Hematopoietic multipotent progenitor cell (in vitro differentiated cells): ENCODE measurements at regions not wholly inside any gene's neighbourhood (a gene's known extent, or its start where the extent isn't known, plus 50 kb on each side); places are given as distances from the start of the nearest gene placed in this dataset.
"Not testable (repeated sequence)": the region's sequence is repeated elsewhere in the genome, so short reads cannot be mapped to it uniquely, and the experiment has no call there.

Experiments used
- DNase-seq, 3 donors: peaks; one replicate each; pipeline ENCODE4 v3.0.0-alpha.2; 2011 to 2015; ENCODE audit warnings: low read depth in 2 of 3, low spot score in 2 of 3

DNA sequence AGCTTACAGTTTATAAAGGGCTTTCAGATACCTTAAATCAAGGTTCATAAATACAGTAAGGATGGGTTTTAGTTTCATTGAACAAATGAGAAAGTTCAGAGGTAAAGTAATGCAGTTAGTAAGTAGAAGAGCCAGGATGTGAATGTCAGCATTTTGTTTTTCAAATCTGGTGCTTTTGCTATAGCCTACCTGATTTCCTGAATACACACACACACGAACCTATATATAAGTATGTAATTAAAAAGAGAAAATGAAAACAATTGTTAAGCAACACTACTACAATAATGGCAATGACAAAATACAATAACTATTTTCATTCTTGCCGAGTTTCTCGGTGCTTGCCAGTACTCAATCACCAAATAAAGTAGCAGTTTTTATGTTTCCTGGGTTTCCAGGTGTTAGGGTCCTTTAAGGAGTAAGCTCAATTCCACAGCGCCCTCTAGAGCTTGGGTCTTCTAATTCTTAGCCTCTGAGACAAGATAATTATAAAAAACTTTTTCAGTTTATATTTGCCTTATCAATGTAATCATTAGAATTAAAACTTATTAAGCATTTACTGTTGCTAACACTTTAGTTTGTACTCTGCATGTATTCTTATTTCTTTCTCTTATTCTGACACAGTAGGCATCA lies 512.9 kb upstream of the ACVR2A start:
- peak; percentile 5 to 16 (median 9) for DNase-seq

DNA sequence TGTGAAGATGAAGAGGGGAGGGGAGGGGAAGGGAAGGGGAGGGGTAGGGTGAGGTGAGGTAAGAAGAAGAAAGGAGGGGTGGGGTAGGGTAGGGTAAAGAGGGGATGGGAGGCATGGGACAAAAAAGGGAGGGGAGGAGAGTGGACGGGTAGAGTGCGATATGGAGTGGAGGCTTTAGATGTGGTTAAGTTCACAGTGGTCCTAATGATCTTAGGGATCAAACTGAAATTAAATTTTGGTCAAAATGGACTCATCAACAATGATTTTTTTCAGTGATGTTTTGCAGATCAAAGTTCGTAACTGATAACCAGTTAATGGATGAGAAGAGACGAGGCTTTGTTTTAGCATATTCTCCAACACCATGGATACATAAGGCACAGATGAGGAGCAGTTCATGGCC lies 513.9 kb upstream of the ACVR2A start:
- DNase-seq = no peak

GRCh38 chr2:147327613-147328012 lies 517.2 kb upstream of the ACVR2A start:
- peak in 2 of 3 donors; percentile 11 to 28 for DNase-seq

- DNase-seq = no peak
Measured at GRCh38 chr2:147325990-147326389, 518.8 kb upstream of the ACVR2A start.

DNA sequence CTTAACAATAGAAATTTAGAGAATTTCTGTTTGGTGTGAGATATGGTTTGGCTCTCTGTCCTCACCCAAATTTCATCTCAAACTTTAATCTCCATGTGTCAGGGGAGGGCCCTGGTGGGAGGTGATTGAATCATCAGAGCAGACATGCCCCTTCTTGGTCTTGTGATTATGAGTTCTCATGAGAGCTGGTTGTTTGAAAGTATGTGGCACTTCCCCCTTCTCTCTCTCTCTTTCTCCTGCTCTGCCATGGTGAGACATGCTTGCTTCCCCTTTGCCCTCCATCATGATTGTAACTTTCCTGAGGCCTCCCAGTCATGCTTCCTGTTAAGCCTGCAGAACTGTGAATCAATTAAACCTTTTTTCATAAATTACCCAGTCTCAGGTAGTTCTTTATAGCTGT lies 524.7 kb upstream of the ACVR2A start:
- DNase-seq = no peak

GRCh38 chr2:147311058-147311430 lies 533.8 kb upstream of the ACVR2A start:
- no peak for DNase-seq

- DNase-seq = no peak
Measured at GRCh38 chr2:147310335-147311057, 534.3 kb upstream of the ACVR2A start.

DNA sequence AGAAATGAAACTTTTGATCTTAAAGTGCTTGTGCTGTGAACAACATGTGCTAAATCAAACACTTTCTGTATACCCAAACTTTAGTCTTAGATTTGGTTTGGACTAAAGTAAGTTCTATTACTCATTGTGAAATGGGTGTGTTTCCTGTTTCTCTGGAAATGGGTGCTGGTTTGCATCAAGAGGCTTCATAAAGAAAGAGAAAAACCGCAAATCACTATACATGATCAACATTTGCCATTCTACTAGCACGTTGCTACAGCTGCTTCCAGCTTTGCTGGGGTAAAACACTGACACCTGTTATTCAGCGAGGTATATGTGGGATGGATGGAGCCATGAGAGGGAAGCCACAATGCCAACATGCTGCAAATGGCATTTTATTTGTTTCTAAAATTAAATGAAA lies 547.0 kb upstream of the ACVR2A start:
- DNase-seq = no peak

DNA sequence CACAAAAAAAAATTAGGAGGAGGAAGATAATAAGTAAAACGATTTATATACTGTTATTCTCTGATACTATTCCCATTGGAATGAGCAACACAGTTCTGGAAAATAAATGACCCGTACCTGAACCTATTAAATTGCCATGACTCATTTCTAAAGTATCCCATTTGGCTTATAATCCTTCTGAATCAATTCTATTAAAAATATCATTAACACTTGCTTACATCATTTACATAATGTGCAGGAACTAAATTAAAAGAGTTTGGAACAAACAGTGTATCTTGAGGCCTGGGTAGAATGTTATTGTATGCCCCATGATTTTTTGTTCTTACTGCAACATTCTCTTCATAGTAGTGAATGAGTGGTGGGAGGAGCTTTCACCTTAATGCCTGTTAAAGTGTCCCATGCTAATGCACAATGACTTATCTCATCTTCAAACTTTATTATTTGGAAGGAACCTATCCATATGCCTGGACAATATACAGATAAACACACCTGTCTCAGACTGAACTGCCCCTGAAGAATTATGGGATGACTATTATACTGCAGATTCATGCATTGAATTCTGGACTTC lies 549.9 kb upstream of the ACVR2A start:
- no peak for DNase-seq

DNA sequence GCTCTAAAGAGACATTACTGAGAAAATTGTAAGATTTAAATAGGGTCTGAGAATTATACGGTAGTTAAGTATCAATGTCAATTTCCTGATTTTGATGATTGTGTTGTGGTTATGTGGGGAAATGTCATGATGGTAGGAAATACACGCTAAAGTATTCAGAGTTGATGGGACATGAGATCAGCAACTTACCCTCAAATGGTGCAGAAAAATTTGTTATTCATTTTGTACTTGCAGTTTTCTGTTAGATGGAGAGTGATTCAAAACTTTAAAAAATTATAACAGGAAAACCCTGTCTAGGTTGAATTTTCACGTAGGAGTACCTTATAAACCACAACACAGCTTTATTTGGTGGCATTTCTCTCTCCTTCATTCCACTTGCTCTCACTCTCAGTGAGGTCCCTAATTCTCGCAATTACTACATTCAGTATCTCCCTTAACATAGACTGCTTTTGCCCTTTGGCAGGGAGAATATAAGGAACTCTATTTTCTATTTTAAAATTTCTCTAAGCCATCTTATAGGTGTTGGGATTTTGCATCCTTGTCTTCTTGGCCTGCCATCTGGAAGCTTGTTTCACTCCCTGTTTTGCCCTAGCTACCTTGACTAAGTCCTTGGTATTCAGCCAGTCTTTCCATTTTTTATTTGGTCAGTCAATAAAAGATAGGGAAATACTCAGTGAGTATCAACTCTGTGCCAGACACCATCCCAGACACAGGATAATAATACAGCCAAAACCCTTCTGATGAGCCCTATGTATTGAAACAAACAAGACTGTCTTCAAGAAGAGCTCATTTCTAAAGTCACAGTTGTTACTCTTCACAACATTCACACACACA lies 550.6 kb upstream of the ACVR2A start:
- no peak for DNase-seq

DNA sequence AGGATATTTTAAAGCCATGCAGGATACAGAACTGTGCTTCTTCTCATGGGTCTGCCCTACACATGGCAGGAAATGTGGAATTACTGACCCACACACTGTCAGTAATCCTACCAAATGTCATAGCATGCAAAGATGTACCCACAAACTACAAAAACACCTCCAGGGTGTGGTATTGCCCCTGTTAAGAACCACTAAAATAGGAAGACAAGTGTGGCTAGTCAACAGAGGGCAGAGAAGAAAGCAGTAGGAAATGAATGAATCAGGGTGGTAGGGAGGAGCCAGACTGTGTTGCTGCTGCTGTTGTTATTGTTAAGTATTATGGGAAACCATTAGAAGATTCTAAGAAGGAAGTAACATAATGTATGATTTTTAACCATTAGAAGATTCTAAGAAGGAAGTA lies 556.7 kb upstream of the ACVR2A start:
- no peak for DNase-seq

- no peak for DNase-seq
Measured at GRCh38 chr2:147275943-147276342, 568.9 kb upstream of the ACVR2A start.

DNA sequence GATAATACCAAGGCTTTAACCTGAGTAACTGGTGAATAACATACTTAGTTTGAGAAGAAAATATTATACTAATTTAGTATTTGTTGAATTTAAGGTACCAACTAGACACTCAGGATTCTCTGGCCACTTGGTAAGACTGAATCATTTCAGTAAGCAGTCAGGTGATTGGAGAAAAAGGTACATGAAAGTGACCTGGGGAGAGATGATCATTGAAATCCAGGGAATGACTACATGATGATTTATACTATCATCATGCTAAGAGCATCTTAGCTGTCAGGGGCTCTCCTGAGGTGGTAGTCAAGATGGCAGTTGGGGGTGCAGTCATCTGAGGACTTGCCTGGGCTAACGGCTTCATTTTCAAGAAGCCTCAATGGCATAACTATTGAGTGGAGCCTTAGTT lies 571.2 kb upstream of the ACVR2A start:
- DNase-seq = no peak

DNA sequence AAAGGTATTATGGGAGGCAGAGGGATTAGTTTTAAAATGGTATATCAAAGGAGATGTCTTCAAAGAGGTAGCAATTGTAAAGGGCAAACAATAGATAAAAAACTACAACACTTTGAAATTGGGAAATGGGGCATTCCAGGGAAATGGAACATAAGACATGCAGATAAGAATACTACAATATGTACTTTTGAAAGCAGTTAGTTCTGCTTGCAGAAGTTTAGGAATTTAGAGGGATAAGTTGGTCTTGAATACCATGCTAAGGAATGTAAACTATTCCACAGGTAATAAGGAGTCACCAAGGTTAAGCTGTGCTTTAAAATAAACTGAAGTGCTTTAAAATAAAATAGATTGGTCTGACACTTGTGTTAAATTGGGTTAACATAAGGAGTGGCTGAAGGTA lies 571.7 kb upstream of the ACVR2A start:
- DNase-seq = no peak

GRCh38 chr2:147269581-147269980 lies 575.2 kb upstream of the ACVR2A start:
- not testable (repeated sequence) for DNase-seq

DNA sequence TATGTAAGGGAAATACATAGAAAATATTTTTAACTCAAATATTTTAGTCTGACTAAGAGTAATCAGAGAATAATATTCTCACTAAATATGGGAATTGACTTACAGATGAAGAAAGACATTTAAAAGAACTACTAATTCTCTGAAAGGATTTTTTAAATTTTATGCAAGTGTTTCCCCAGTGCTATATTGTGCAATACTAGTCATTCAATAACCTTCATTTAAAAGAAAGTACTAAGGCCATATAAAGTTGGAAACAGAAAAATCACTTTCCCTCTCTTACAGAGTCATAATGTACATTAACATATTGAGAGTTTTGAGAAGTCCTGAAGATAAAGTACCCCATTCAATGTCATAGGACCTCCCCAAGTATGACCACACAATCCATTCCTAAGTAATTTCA lies 584.6 kb upstream of the ACVR2A start:
- DNase-seq = no peak

DNA sequence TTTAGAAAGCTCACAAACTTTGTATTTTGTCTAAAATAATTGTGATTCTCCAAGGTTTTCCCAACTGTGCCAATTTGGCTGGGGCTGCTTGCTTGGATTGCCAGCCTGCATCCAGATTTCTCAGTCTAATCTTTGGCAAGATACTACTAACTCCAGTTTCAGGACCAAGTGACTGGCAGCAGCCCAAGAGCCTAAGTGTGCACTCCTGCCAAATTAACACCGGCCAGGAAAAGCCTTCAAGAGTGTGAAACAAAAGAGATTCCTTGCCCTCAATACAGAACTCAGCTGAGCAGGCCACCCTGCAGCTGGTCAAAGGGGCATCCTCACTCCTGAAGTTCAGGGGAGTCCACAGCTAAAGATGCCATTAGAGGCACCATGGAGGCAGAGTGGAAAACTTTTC lies 589.0 kb upstream of the ACVR2A start:
- DNase-seq = no peak

DNA sequence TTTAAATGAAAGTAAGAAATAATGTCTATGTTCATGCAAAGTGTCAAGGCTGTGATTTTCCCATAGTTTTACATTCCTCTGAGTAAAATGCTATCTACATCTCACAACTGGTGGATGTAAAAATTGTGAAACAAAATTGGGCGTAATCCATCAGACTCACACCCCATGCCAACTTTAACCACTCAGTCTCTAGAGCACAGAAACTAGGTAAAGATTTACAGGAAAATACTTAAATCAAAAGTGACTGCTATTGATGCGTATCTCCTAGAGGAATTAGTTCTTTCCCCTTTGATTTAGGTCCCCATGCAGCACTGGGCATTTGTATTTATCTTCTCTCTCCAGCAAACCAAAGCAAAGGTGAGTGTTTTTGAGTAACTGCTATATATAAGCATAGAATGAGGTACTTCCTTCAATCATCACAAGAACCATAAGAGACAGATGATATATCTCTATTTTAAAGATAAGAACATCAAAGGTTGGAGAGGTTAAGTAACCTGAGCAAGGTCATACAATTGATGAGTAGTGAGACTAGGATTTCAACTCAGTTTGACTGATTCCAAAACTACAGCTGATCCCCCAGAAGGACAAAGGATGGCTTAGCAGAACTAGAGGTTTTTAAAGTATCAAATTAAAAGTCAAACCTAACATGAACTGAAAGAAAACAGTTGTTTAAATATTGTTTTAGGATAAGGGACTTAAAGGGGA lies 594.0 kb upstream of the ACVR2A start:
- no peak for DNase-seq

GRCh38 chr2:147247749-147248148 lies 597.1 kb upstream of the ACVR2A start:
- DNase-seq = no peak

- DNase-seq = no peak
Measured at GRCh38 chr2:147242445-147242844, 602.4 kb upstream of the ACVR2A start.

DNA sequence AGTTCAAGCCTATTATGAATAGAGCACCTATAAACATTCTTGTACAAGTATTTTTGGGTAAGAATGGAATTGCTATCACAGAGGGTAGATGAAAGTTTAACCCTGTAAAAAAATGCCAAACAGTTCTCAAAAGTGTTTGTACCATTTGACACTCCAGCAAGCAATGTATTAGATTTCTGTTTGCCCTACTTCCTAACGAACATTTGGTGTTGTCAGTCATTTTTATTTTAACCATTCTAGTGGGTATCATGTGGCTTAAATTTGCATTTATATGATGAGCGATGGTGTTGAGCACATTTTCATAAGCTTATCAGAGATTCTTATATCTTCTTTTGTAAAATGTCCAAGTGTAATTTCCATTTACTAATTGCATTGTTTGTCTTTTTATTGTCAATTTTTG lies 608.2 kb upstream of the ACVR2A start:
- no peak for DNase-seq
